Muscle of leg (tissue), 3 donors: ENCODE measurements at regions not wholly inside any gene's neighbourhood (a gene's known extent, or its start where the extent isn't known, plus 50 kb on each side); places are given as distances from the start of the nearest gene placed in this dataset.
A peak's percentile ranks its signal among the peaks of the same experiment; 100 is the strongest.
"Not testable (repeated sequence)": the region's sequence is repeated elsewhere in the genome, so short reads cannot be mapped to it uniquely, and the experiment has no call there.

Experiments used
- DNase-seq: peaks from one replicate; pipeline ENCODE4 v3.0.0; 2013
- H3K27ac ChIP-seq: one replicate; pipeline ENCODE4 v1.5.1; 2013; ENCODE audit warnings: mild to moderate bottlenecking, low read length, control low read depth
- H3K27me3 ChIP-seq: one replicate; pipeline ENCODE4 v1.6.1; 2013; ENCODE audit warnings: low read length; ENCODE audit not compliant: control insufficient read depth, insufficient read depth
- H3K36me3 ChIP-seq: one replicate; pipeline ENCODE4 v1.6.1; 2013; ENCODE audit warnings: low read length; ENCODE audit not compliant: control insufficient read depth, insufficient read depth
- H3K4me1 ChIP-seq: one replicate; pipeline ENCODE4 v1.6.1; 2013; ENCODE audit warnings: low read length; ENCODE audit not compliant: control insufficient read depth, insufficient read depth
- H3K4me3 ChIP-seq: one replicate; pipeline ENCODE4 v1.5.1; 2013; ENCODE audit warnings: low read length, control low read depth
- H3K9me3 ChIP-seq: replicated peaks from 2 replicates; pipeline ENCODE4 v1.6.1; 2013; ENCODE audit warnings: low read depth, low read length; ENCODE audit not compliant: control insufficient read depth
- WGBS: methylation state at CpG from one replicate; pipeline ENCODE4 v1.1.5; 2013; ENCODE audit warnings: missing lambda C conversion rate; ENCODE audit not compliant: insufficient coverage; 5-methylcytosine and 5-hydroxymethylcytosine counted together

- WGBS: no CpG with 5 or more reads among the region's 1 CpG
These were observed 465.1 kb upstream of the RASGRP1 start for GRCh38 chr15:39029741-39030140.

GRCh38 chr15:39030291-39031070 is 465.9 kb upstream of the RASGRP1 start:
- DNase-seq: no peak
- no peaks in the 10 kb centered on the region for H3K36me3 ChIP-seq
- H3K27me3 ChIP-seq: no peaks in the 10 kb centered on the region
- WGBS: 50% methylated on average over 1 of the region's 6 CpGs
- no peak overlapping the region for H3K4me3 ChIP-seq
- H3K4me1 ChIP-seq: no peaks in the 10 kb centered on the region
- H3K27ac ChIP-seq: no peak overlapping the region
- no peaks in the 10 kb centered on the region for H3K9me3 ChIP-seq

More at GRCh38 chr15:39029741-39030140, 465.1 kb upstream of the RASGRP1 start:
- Histone ChIP-seq H3K9me3 (no peaks in the 10 kb centered on the region), H3K27me3 (no peaks in the 10 kb centered on the region), H3K36me3 (no peaks in the 10 kb centered on the region), H3K4me3 (no peak overlapping the region), H3K4me1 (no peaks in the 10 kb centered on the region), H3K27ac (no peak overlapping the region)
- DNase-seq: no peak

- Histone ChIP-seq H3K27ac (no peak overlapping the region), H3K4me3 (no peak overlapping the region), H3K36me3 (no peaks in the 10 kb centered on the region), H3K27me3 (no peaks in the 10 kb centered on the region), H3K9me3 (no peaks in the 10 kb centered on the region), H3K4me1 (no peaks in the 10 kb centered on the region)
- 20% methylated on average over 1 of the region's 4 CpGs for WGBS
- peak; percentile 46 for DNase-seq
These were observed 467.0 kb upstream of the RASGRP1 start for GRCh38 chr15:39031596-39031995.

GRCh38 chr15:39034816-39035215 is 470.2 kb upstream of the RASGRP1 start:
- no peaks in the 10 kb centered on the region for H3K27me3 ChIP-seq
- WGBS: 60% methylated on average over 1 of the region's 2 CpGs

GRCh38 chr15:39037611-39038010 is 473.0 kb upstream of the RASGRP1 start:
- not testable (repeated sequence) for H3K36me3 ChIP-seq, H3K27ac ChIP-seq, H3K4me1 ChIP-seq, H3K27me3 ChIP-seq, H3K9me3 ChIP-seq, DNase-seq, H3K4me3 ChIP-seq
- WGBS: 78% methylated on average over 1 of the region's 2 CpGs

More at GRCh38 chr15:39034816-39035215, 470.2 kb upstream of the RASGRP1 start:
- Histone ChIP-seq H3K36me3 (no peaks in the 10 kb centered on the region), H3K4me1 (no peaks in the 10 kb centered on the region), H3K4me3 (no peak overlapping the region), H3K27ac (no peak overlapping the region), H3K9me3 (no peaks in the 10 kb centered on the region)
- no peak for DNase-seq

- WGBS: no CpG with 5 or more reads among the region's 3 CpGs
- H3K27me3 ChIP-seq: no peaks in the 10 kb centered on the region
- no peak overlapping the region for H3K4me3 ChIP-seq
- DNase-seq: no peak
- H3K27ac ChIP-seq: no peak overlapping the region
- H3K36me3 ChIP-seq: no peaks in the 10 kb centered on the region
- H3K4me1 ChIP-seq: no peaks in the 10 kb centered on the region
- no peaks in the 10 kb centered on the region for H3K9me3 ChIP-seq
These were observed 476.2 kb upstream of the RASGRP1 start for GRCh38 chr15:39040861-39041260.

GRCh38 chr15:39041979-39042495 is 477.4 kb upstream of the RASGRP1 start:
- no peaks in the 10 kb centered on the region for H3K4me1 ChIP-seq
- no peaks in the 10 kb centered on the region for H3K36me3 ChIP-seq
- H3K27ac ChIP-seq: no peak overlapping the region
- whole genome bisulfite sequencing: 100% methylated on average over 2 of the region's 4 CpGs
- no peaks in the 10 kb centered on the region for H3K9me3 ChIP-seq
- H3K27me3 ChIP-seq: no peaks in the 10 kb centered on the region
- DNase-seq: no peak
- no peak overlapping the region for H3K4me3 ChIP-seq

- H3K36me3 ChIP-seq: no peaks in the 10 kb centered on the region
- H3K27ac ChIP-seq: no peak overlapping the region
- no CpG with 5 or more reads among the region's 4 CpGs for WGBS
- H3K4me3 ChIP-seq: no peak overlapping the region
- H3K9me3 ChIP-seq: peaks cover 3% of the 10 kb centered on the region
- DNase-seq: no peak
- H3K4me1 ChIP-seq: no peaks in the 10 kb centered on the region
- no peaks in the 10 kb centered on the region for H3K27me3 ChIP-seq
These were observed 487.2 kb upstream of the RASGRP1 start for GRCh38 chr15:39051626-39052322.

- DNase-seq: no peak
- Histone ChIP-seq H3K4me3 (no peak overlapping the region), H3K27me3 (no peaks in the 10 kb centered on the region), H3K4me1 (no peaks in the 10 kb centered on the region), H3K9me3 (peaks cover 3% of the 10 kb centered on the region), H3K36me3 (no peaks in the 10 kb centered on the region), H3K27ac (no peak overlapping the region)
These were observed 487.7 kb upstream of the RASGRP1 start for GRCh38 chr15:39052323-39052705.

GRCh38 chr15:39053480-39053879 is 488.9 kb upstream of the RASGRP1 start:
- H3K4me1 ChIP-seq: no peaks in the 10 kb centered on the region
- peaks cover 1% of the 10 kb centered on the region for H3K9me3 ChIP-seq
- no peaks in the 10 kb centered on the region for H3K36me3 ChIP-seq
- DNase-seq: no peak
- no peak overlapping the region for H3K4me3 ChIP-seq
- no peak overlapping the region for H3K27ac ChIP-seq
- H3K27me3 ChIP-seq: no peaks in the 10 kb centered on the region
